PC-9 (cell line): ENCODE measurements at regions not wholly inside any gene's neighbourhood (a gene's known extent, or its start where the extent isn't known, plus 50 kb on each side); places are given as distances from the start of the nearest gene placed in this dataset.

Experiments used
- CTCF ChIP-seq: fragments of 200-600 bp; sonication (generic); conservative IDR thresholded peaks from 2 replicates; pipeline ENCODE4 v1.6.1; 2017; ENCODE audit warnings: mixed run types, antibody characterized with exemption, mild to moderate bottlenecking, moderate library complexity
- EZH2 ChIP-seq: fragments of 200-600 bp; sonication (generic); IDR thresholded peaks from 2 replicates; pipeline ENCODE4 v1.8.0; 2017; ENCODE audit warnings: antibody characterized with exemption, low read depth

- TF ChIP-seq EZH2, result no peak
- TF ChIP-seq CTCF, result peak; percentile 43; the same call in 1 of the 2 replicates
Measured at GRCh38 chr13:77820431-77821149, 98.0 kb downstream of the EDNRB start.
